GM23338 (cell line): ENCODE measurements at regions not wholly inside any gene's neighbourhood (a gene's known extent, or its start where the extent isn't known, plus 50 kb on each side); places are given as distances from the start of the nearest gene placed in this dataset.

Experiments used
- ATAC-seq: fragments of 200-7000 bp; cut with Tn5 transposase; 3 replicates; pipeline ENCODE4 v1.9.1; 2020
- DNase-seq: peaks from one replicate; pipeline ENCODE4 v3.0.0-alpha.2; 2015; ENCODE audit warnings: low spot score
- H2AFZ ChIP-seq: fragments of 200-600 bp; sonication (generic); 2 replicates; pipeline ENCODE4 v1.8.0; 2016; ENCODE audit warnings: antibody characterized with exemption, mild to moderate bottlenecking, moderate library complexity
- H3F3A ChIP-seq: fragments of 200-600 bp; sonication (generic); replicated peaks from 2 replicates; pipeline ENCODE4 v1.8.0; 2017; ENCODE audit warnings: antibody characterized with exemption, mixed run types, low read depth
- H3K27ac ChIP-seq: fragments of 200-600 bp; sonication (generic); 2 replicates; pipeline ENCODE4 v1.6.1; 2016; ENCODE audit warnings: low read depth
- H3K27me3 ChIP-seq: fragments of 200-600 bp; sonication (generic); 2 replicates; pipeline ENCODE4 v1.8.0; 2016; ENCODE audit warnings: mild to moderate bottlenecking, mixed run types, moderate library complexity; ENCODE audit not compliant: insufficient read depth
- H3K36me3 ChIP-seq: fragments of 200-600 bp; sonication (generic); 2 replicates; pipeline ENCODE4 v1.8.0; 2016; ENCODE audit warnings: mild to moderate bottlenecking; ENCODE audit not compliant: insufficient read depth
- H3K4me1 ChIP-seq: fragments of 200-600 bp; sonication (generic); 2 replicates; pipeline ENCODE4 v1.8.0; 2016; ENCODE audit warnings: mild to moderate bottlenecking, moderate library complexity; ENCODE audit not compliant: insufficient read depth
- H3K4me2 ChIP-seq: fragments of 200-600 bp; sonication (generic); 2 replicates; pipeline ENCODE4 v1.7.1; 2017; ENCODE audit warnings: mixed run types
- H3K4me3 ChIP-seq: fragments of 200-600 bp; sonication (generic); 2 replicates; pipeline ENCODE4 v1.6.1; 2016; ENCODE audit warnings: mixed run types
- H3K79me2 ChIP-seq: fragments of 200-600 bp; sonication (generic); replicated peaks from 2 replicates; pipeline ENCODE4 v1.8.0; 2017; ENCODE audit warnings: mild to moderate bottlenecking; ENCODE audit not compliant: insufficient read depth
- H3K9me2 ChIP-seq: fragments of 200-600 bp; sonication (generic); 2 replicates; pipeline ENCODE4 v1.8.0; 2017; ENCODE audit not compliant: insufficient read depth
- H4K20me1 ChIP-seq: fragments of 200-600 bp; sonication (generic); replicated peaks from 2 replicates; pipeline ENCODE4 v1.8.0; 2017; ENCODE audit warnings: mild to moderate bottlenecking; ENCODE audit not compliant: insufficient read depth
- H3K27ac Mint-ChIP-seq: 2 replicates; pipeline ENCODE4 v1.8.0; 2020; ENCODE audit warnings: inconsistent platforms, mild to moderate bottlenecking, moderate library complexity, mixed read lengths
- H3K27me3 Mint-ChIP-seq: 3 replicates; pipeline ENCODE4 v1.8.0; 2022; ENCODE audit warnings: low read depth, mild to moderate bottlenecking, moderate library complexity, mixed read lengths, inconsistent platforms; ENCODE audit not compliant: insufficient read depth, poor library complexity
- H3K36me3 Mint-ChIP-seq: 3 replicates; pipeline ENCODE4 v1.8.0; 2021; ENCODE audit warnings: low read depth, mild to moderate bottlenecking, inconsistent platforms, moderate library complexity, mixed read lengths
- H3K4me1 Mint-ChIP-seq: 3 replicates; pipeline ENCODE4 v1.8.0; 2020; ENCODE audit warnings: mild to moderate bottlenecking, inconsistent platforms, mixed read lengths
- H3K4me3 Mint-ChIP-seq: 3 replicates; pipeline ENCODE4 v1.8.0; 2021; ENCODE audit warnings: moderate library complexity, mild to moderate bottlenecking, inconsistent platforms, mixed read lengths
- H3K9me3 Mint-ChIP-seq: 3 replicates; pipeline ENCODE4 v1.8.0; 2020; ENCODE audit warnings: moderate library complexity, mild to moderate bottlenecking, inconsistent platforms, mixed read lengths
- CREB1 ChIP-seq: fragments of 250-450 bp; sonication (Bioruptor Pico); IDR thresholded peaks from 2 replicates; pipeline ENCODE4 v1.5.0; 2020; ENCODE audit warnings: low read depth, mild to moderate bottlenecking, moderate library complexity
- EZH2 ChIP-seq: fragments of 200-600 bp; sonication (generic); IDR thresholded peaks from one replicate; pipeline ENCODE4 v1.8.0; 2017; ENCODE audit warnings: antibody characterized with exemption, mild to moderate bottlenecking, low read depth; ENCODE audit not compliant: unreplicated experiment
- NANOG ChIP-seq: IDR thresholded peaks from 2 replicates; pipeline ENCODE4 v1.6.1; 2016; ENCODE audit warnings: antibody characterized with exemption, borderline replicate concordance
- POLR2AphosphoS5 ChIP-seq: IDR thresholded peaks from 2 replicates; pipeline ENCODE4 v1.6.1; 2016; ENCODE audit warnings: antibody characterized with exemption, low read depth
- STAT1 ChIP-seq: IDR thresholded peaks from one replicate; pipeline ENCODE4 v1.6.1; 2016; ENCODE audit warnings: antibody characterized with exemption; ENCODE audit not compliant: unreplicated experiment
- ZNF114 ChIP-seq: fragments of 250-450 bp; sonication (Bioruptor Pico); IDR thresholded peaks from 2 replicates; pipeline ENCODE4 v1.5.0; 2020; ENCODE audit warnings: mild to moderate bottlenecking, moderate library complexity
- TF ChIP-seq, protein P1 (sequence below): fragments of 250-450 bp; sonication (Bioruptor Pico); IDR thresholded peaks from 2 replicates; pipeline ENCODE4 v1.5.0; 2020; ENCODE audit warnings: mild to moderate bottlenecking, moderate library complexity
- TF ChIP-seq, protein P2 (sequence below): IDR thresholded peaks from 2 replicates; pipeline ENCODE4 v1.6.1; 2016; ENCODE audit warnings: antibody characterized with exemption
- TF ChIP-seq, protein P3 (sequence below), 2 experiments: fragments of 200-600 bp in 1 of 2; sonication (generic) in 1 of 2; conservative IDR thresholded peaks; 2 replicates each; pipeline versions ENCODE4 v1.5.1 to v1.6.1; 2016 to 2017; ENCODE audit warnings: antibody characterized with exemption in 2 of 2, low read depth in 2 of 2, mild to moderate bottlenecking in 2 of 2, moderate library complexity in 1 of 2
- TF ChIP-seq, protein P4 (sequence below): IDR thresholded peaks from one replicate; pipeline ENCODE4 v1.6.1; 2018; ENCODE audit warnings: antibody characterized with exemption; ENCODE audit not compliant: unreplicated experiment

DNA sequence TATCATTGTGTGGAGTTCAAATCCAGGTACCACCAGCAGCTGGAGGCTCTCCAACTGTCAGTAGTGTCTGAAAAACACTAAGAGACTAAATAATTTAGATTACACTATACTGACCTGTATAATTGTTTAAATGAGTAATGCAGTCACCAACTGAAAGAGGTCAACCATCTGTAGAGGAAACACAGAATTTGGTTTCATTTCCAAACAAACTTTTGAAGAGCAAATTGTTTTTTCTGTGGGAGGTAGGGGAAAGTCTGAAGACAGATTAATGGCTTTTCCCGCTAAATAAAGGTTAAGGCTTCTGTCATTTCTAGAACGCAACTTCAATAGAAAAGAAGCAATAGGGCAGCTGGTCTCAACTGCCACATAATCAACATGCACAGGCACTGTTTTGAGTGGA lies 462.6 kb downstream of the PRKD1 start (continued):
- TF ChIP-seq, protein P1, sequence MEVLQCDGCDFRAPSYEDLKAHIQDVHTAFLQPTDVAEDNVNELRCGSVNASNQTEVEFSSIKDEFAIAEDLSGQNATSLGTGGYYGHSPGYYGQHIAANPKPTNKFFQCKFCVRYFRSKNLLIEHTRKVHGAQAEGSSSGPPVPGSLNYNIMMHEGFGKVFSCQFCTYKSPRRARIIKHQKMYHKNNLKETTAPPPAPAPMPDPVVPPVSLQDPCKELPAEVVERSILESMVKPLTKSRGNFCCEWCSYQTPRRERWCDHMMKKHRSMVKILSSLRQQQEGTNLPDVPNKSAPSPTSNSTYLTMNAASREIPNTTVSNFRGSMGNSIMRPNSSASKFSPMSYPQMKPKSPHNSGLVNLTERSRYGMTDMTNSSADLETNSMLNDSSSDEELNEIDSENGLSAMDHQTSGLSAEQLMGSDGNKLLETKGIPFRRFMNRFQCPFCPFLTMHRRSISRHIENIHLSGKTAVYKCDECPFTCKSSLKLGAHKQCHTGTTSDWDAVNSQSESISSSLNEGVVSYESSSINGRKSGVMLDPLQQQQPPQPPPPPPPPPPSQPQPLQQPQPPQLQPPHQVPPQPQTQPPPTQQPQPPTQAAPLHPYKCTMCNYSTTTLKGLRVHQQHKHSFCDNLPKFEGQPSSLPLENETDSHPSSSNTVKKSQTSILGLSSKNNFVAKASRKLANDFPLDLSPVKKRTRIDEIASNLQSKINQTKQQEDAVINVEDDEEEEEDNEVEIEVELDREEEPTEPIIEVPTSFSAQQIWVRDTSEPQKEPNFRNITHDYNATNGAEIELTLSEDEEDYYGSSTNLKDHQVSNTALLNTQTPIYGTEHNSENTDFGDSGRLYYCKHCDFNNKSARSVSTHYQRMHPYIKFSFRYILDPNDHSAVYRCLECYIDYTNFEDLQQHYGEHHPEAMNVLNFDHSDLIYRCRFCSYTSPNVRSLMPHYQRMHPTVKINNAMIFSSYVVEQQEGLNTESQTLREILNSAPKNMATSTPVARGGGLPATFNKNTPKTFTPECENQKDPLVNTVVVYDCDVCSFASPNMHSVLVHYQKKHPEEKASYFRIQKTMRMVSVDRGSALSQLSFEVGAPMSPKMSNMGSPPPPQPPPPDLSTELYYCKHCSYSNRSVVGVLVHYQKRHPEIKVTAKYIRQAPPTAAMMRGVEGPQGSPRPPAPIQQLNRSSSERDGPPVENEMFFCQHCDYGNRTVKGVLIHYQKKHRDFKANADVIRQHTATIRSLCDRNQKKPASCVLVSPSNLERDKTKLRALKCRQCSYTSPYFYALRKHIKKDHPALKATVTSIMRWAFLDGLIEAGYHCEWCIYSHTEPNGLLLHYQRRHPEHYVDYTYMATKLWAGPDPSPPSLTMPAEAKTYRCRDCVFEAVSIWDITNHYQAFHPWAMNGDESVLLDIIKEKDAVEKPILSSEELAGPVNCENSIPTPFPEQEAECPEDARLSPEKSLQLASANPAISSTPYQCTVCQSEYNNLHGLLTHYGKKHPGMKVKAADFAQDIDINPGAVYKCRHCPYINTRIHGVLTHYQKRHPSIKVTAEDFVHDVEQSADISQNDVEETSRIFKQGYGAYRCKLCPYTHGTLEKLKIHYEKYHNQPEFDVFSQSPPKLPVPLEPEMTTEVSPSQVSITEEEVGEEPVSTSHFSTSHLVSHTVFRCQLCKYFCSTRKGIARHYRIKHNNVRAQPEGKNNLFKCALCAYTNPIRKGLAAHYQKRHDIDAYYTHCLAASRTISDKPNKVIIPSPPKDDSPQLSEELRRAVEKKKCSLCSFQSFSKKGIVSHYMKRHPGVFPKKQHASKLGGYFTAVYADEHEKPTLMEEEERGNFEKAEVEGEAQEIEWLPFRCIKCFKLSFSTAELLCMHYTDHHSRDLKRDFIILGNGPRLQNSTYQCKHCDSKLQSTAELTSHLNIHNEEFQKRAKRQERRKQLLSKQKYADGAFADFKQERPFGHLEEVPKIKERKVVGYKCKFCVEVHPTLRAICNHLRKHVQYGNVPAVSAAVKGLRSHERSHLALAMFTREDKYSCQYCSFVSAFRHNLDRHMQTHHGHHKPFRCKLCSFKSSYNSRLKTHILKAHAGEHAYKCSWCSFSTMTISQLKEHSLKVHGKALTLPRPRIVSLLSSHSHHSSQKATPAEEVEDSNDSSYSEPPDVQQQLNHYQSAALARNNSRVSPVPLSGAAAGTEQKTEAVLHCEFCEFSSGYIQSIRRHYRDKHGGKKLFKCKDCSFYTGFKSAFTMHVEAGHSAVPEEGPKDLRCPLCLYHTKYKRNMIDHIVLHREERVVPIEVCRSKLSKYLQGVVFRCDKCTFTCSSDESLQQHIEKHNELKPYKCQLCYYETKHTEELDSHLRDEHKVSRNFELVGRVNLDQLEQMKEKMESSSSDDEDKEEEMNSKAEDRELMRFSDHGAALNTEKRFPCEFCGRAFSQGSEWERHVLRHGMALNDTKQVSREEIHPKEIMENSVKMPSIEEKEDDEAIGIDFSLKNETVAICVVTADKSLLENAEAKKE (CRISPR knock-in tag): no peak
- no peak for TF ChIP-seq ZNF114 (CRISPR knock-in tag)
- no peak for TF ChIP-seq STAT1
- TF ChIP-seq, protein P2, sequence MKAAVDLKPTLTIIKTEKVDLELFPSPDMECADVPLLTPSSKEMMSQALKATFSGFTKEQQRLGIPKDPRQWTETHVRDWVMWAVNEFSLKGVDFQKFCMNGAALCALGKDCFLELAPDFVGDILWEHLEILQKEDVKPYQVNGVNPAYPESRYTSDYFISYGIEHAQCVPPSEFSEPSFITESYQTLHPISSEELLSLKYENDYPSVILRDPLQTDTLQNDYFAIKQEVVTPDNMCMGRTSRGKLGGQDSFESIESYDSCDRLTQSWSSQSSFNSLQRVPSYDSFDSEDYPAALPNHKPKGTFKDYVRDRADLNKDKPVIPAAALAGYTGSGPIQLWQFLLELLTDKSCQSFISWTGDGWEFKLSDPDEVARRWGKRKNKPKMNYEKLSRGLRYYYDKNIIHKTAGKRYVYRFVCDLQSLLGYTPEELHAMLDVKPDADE: no peak
- TF ChIP-seq POLR2AphosphoS5: no peak

DNA sequence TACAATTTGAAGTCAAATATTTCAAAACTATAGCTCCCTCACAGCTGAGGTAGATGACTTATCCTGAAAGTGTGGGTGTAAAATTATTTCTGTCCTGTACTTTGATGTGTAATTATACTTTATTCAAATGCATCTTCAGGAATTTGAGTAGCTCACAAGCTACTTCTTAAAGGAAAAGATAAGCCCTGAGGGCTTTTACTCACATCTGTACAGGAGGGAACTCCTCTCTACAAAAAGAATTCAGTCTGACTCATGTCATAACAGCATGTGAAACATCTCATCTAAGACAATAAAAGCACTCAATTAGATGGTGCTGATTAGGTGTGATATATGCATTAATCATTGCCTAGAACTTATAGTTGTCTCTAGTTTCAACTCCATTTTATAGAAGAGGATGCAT lies 452.0 kb downstream of the PRKD1 start:
- DNase-seq: no peak
- Mint-ChIP-seq H3K27me3 (no peaks in the 10 kb centered on the region), H3K4me3 (no peak overlapping the region), H3K36me3 (no peaks in the 10 kb centered on the region), H3K4me1 (peaks cover 3% of the 10 kb centered on the region; the same call in 1 of the 3 replicates), H3K9me3 (no peaks in the 10 kb centered on the region), H3K27ac (no peak overlapping the region)
- Histone ChIP-seq H3K4me3 (no peak overlapping the region), H3K36me3 (no peaks in the 10 kb centered on the region), H3K27ac (no peak overlapping the region), H2AFZ (no peak overlapping the region), H3K4me2 (no peak overlapping the region), H3K79me2 (no peaks in the 10 kb centered on the region), H3K27me3 (no peaks in the 10 kb centered on the region), H4K20me1 (no peaks in the 10 kb centered on the region), H3F3A (no peaks in the 10 kb centered on the region), H3K9me2 (no peaks in the 10 kb centered on the region), H3K4me1 (no peaks in the 10 kb centered on the region)
- no peak for ATAC-seq
- TF ChIP-seq, protein P3, sequence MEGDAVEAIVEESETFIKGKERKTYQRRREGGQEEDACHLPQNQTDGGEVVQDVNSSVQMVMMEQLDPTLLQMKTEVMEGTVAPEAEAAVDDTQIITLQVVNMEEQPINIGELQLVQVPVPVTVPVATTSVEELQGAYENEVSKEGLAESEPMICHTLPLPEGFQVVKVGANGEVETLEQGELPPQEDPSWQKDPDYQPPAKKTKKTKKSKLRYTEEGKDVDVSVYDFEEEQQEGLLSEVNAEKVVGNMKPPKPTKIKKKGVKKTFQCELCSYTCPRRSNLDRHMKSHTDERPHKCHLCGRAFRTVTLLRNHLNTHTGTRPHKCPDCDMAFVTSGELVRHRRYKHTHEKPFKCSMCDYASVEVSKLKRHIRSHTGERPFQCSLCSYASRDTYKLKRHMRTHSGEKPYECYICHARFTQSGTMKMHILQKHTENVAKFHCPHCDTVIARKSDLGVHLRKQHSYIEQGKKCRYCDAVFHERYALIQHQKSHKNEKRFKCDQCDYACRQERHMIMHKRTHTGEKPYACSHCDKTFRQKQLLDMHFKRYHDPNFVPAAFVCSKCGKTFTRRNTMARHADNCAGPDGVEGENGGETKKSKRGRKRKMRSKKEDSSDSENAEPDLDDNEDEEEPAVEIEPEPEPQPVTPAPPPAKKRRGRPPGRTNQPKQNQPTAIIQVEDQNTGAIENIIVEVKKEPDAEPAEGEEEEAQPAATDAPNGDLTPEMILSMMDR (conservative IDR thresholded peaks at IDR 0.05; ENCODE audit: low read depth in 2 of 2): no peak
- TF ChIP-seq CREB1 (CRISPR knock-in tag): no peak
- TF ChIP-seq NANOG: no peak
- TF ChIP-seq, protein P2: no peak
- no peak for TF ChIP-seq EZH2
- TF ChIP-seq POLR2AphosphoS5: no peak
- TF ChIP-seq, protein P4, sequence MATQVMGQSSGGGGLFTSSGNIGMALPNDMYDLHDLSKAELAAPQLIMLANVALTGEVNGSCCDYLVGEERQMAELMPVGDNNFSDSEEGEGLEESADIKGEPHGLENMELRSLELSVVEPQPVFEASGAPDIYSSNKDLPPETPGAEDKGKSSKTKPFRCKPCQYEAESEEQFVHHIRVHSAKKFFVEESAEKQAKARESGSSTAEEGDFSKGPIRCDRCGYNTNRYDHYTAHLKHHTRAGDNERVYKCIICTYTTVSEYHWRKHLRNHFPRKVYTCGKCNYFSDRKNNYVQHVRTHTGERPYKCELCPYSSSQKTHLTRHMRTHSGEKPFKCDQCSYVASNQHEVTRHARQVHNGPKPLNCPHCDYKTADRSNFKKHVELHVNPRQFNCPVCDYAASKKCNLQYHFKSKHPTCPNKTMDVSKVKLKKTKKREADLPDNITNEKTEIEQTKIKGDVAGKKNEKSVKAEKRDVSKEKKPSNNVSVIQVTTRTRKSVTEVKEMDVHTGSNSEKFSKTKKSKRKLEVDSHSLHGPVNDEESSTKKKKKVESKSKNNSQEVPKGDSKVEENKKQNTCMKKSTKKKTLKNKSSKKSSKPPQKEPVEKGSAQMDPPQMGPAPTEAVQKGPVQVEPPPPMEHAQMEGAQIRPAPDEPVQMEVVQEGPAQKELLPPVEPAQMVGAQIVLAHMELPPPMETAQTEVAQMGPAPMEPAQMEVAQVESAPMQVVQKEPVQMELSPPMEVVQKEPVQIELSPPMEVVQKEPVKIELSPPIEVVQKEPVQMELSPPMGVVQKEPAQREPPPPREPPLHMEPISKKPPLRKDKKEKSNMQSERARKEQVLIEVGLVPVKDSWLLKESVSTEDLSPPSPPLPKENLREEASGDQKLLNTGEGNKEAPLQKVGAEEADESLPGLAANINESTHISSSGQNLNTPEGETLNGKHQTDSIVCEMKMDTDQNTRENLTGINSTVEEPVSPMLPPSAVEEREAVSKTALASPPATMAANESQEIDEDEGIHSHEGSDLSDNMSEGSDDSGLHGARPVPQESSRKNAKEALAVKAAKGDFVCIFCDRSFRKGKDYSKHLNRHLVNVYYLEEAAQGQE: no peak
